A549 (cell line): ENCODE measurements at regions not wholly inside any gene's neighbourhood (a gene's known extent, or its start where the extent isn't known, plus 50 kb on each side); places are given as distances from the start of the nearest gene placed in this dataset.

ENCODE experiments used
- CBX2 ChIP-seq: fragments of 200-600 bp; sonication (generic); IDR thresholded peaks from 2 replicates; pipeline ENCODE4 v1.6.1; 2016; ENCODE audit warnings: low read depth, mild to moderate bottlenecking, borderline replicate concordance
- CEBPB ChIP-seq, 2 experiments: fragments of >200 bp in 1 of 2; sonication (Bioruptor Twin) in 1 of 2; formaldehyde crosslinking in 1 of 2; IDR thresholded peaks; 2 replicates each; pipeline ENCODE4 v1.6.1; 2012 to 2016
- EP300 ChIP-seq, 2 experiments: fragments of >200 bp; sonication (Bioruptor Twin); formaldehyde crosslinking; IDR thresholded peaks; 2 replicates in 1 of 2; 3 replicates in 1 of 2; pipeline ENCODE4 v1.6.1; 2016 to 2017
- ESRRA ChIP-seq: fragments of 150-350 bp; IDR thresholded peaks from 2 replicates; pipeline ENCODE4 v1.6.1; 2014; ENCODE audit warnings: mild to moderate bottlenecking, low read length, borderline replicate concordance
- HDAC2 ChIP-seq: fragments of 200-600 bp; sonication (generic); IDR thresholded peaks from 2 replicates; pipeline ENCODE4 v1.6.1; 2016
- NR3C1 ChIP-seq: fragments of >200 bp; sonication (Bioruptor Twin); formaldehyde crosslinking; IDR thresholded peaks from 3 replicates; pipeline ENCODE4 v1.6.1; 2017
- PHF8 ChIP-seq: fragments of 200-600 bp; sonication (generic); IDR thresholded peaks from 2 replicates; pipeline ENCODE4 v1.6.1; 2016; ENCODE audit warnings: low read depth, mild to moderate bottlenecking, antibody characterized with exemption, moderate library complexity, borderline replicate concordance
- POLR2A ChIP-seq: IDR thresholded peaks from 2 replicates; pipeline ENCODE4 v1.6.1; 2012; ENCODE audit warnings: mild to moderate bottlenecking, low read length
- RAD21 ChIP-seq, 2 experiments: fragments of >200 bp in 1 of 2; sonication (Bioruptor Twin) in 1 of 2; formaldehyde crosslinking in 1 of 2; IDR thresholded peaks in 1 of 2; conservative IDR thresholded peaks in 1 of 2; 2 replicates in 1 of 2; 3 replicates in 1 of 2; pipeline ENCODE4 v1.6.1; 2012 to 2018; ENCODE audit warnings: inconsistent platforms in 1 of 2
- RARB ChIP-seq: fragments of 250-450 bp; sonication (Bioruptor Pico); IDR thresholded peaks from 2 replicates; pipeline ENCODE4 v1.8.0; 2021; ENCODE audit warnings: mild to moderate bottlenecking, moderate library complexity
- RFX5 ChIP-seq: fragments of 450-650 bp; IDR thresholded peaks from 2 replicates; pipeline ENCODE4 v1.7.1; 2014; ENCODE audit warnings: antibody characterized with exemption, mild to moderate bottlenecking, moderate library complexity
- SMC3 ChIP-seq: fragments of >200 bp; sonication (Bioruptor Twin); formaldehyde crosslinking; IDR thresholded peaks from 3 replicates; pipeline ENCODE4 v1.6.1; 2018; ENCODE audit warnings: inconsistent platforms
- USF2 ChIP-seq: fragments of 450-650 bp; IDR thresholded peaks from 2 replicates; pipeline ENCODE4 v1.6.1; 2014; ENCODE audit warnings: antibody characterized with exemption
- TF ChIP-seq, protein P1 (sequence below): fragments of >200 bp; sonication (Bioruptor Twin); formaldehyde crosslinking; IDR thresholded peaks from 3 replicates; pipeline ENCODE4 v1.5.1; 2016

DNA sequence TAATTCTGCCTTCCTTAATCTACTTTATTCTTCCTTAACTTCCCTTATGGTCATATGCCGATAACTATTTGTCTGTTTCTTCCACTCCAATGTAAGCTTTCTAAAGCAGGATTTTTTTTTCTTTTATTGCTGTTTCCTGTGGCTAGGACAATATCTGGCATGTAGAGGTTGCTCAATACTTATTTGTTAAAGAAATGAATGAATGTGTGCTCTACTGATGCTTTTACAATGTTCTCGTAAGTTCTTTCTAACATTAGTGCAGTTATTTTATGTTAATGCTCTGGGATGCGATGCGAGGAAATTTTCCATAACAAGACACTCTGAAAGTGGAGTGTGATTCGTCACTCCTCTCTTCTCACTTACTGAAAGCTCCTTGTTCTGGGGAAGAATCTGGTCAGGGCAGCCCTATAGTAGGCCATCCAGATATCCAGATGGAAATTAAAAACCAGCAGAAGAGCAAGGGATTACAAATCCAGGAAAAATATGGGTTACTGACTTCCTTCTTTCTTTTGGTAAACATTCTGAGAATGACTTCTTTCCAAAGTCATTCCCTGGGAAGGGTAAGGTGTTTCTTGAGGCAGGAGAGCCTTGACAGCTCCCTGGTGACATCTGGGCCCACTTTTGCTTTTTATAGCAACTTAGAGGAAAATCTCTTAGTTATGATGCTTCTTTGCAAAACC, 420.4 kb downstream of the PDCD6IP start:
- TF ChIP-seq POLR2A (no peak), RAD21 (conservative IDR thresholded peaks at IDR 0.05 in 1 of 2, IDR thresholded peaks at IDR 0.05 in 1 of 2) (no peak), SMC3 (no peak), ESRRA (no peak), EP300 (IDR thresholded peaks at IDR 0.05) (no peak), HDAC2 (no peak), PHF8 (no peak), CEBPB (IDR thresholded peaks at IDR 0.05) (no peak), USF2 (no peak), RARB (CRISPR knock-in tag) (no peak), CBX2 (no peak), RFX5 (no peak), NR3C1 (no peak)
- TF ChIP-seq, protein P1, sequence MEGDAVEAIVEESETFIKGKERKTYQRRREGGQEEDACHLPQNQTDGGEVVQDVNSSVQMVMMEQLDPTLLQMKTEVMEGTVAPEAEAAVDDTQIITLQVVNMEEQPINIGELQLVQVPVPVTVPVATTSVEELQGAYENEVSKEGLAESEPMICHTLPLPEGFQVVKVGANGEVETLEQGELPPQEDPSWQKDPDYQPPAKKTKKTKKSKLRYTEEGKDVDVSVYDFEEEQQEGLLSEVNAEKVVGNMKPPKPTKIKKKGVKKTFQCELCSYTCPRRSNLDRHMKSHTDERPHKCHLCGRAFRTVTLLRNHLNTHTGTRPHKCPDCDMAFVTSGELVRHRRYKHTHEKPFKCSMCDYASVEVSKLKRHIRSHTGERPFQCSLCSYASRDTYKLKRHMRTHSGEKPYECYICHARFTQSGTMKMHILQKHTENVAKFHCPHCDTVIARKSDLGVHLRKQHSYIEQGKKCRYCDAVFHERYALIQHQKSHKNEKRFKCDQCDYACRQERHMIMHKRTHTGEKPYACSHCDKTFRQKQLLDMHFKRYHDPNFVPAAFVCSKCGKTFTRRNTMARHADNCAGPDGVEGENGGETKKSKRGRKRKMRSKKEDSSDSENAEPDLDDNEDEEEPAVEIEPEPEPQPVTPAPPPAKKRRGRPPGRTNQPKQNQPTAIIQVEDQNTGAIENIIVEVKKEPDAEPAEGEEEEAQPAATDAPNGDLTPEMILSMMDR: no peak
